ENCODE measurements at regions not wholly inside any gene's neighbourhood (a gene's known extent, or its start where the extent isn't known, plus 50 kb on each side); places are given as distances from the start of the nearest gene placed in this dataset.

DNA sequence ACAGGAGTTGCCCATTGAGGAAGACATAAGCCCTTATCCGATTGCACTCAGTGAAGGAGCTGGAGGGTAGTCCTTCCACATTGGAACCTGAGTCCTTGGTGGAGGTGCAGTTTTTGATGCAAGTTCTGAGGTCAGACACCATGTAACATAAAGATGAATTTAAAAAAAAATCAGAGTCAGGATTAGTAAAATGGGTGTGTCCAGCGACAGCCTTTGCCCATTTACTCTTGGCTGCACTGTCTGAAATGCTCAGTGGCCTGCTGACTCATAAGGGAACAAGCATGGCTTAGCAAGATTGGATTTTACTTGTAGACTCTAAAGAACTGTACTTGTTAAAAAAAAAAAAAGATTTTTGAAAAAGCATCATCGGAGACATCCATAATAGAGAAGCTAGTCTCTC, 241.1 kb upstream of the TOPAZ1 start:
- no peak for ATAC-seq
- TF ChIP-seq, protein P1, sequence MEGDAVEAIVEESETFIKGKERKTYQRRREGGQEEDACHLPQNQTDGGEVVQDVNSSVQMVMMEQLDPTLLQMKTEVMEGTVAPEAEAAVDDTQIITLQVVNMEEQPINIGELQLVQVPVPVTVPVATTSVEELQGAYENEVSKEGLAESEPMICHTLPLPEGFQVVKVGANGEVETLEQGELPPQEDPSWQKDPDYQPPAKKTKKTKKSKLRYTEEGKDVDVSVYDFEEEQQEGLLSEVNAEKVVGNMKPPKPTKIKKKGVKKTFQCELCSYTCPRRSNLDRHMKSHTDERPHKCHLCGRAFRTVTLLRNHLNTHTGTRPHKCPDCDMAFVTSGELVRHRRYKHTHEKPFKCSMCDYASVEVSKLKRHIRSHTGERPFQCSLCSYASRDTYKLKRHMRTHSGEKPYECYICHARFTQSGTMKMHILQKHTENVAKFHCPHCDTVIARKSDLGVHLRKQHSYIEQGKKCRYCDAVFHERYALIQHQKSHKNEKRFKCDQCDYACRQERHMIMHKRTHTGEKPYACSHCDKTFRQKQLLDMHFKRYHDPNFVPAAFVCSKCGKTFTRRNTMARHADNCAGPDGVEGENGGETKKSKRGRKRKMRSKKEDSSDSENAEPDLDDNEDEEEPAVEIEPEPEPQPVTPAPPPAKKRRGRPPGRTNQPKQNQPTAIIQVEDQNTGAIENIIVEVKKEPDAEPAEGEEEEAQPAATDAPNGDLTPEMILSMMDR (IDR thresholded peaks at IDR 0.05), result no peak
- TF ChIP-seq TCF7L2 (IDR thresholded peaks at IDR 0.05; ENCODE audit: low read depth, low read length) (no peak), SIN3A (IDR thresholded peaks at IDR 0.05; ENCODE audit: borderline replicate concordance, insufficient read depth, low read depth, low read length) (no peak), POLR2AphosphoS5 (IDR thresholded peaks at IDR 0.05; ENCODE audit: low read depth, low read length) (no peak)
- TF ChIP-seq, protein P2, sequence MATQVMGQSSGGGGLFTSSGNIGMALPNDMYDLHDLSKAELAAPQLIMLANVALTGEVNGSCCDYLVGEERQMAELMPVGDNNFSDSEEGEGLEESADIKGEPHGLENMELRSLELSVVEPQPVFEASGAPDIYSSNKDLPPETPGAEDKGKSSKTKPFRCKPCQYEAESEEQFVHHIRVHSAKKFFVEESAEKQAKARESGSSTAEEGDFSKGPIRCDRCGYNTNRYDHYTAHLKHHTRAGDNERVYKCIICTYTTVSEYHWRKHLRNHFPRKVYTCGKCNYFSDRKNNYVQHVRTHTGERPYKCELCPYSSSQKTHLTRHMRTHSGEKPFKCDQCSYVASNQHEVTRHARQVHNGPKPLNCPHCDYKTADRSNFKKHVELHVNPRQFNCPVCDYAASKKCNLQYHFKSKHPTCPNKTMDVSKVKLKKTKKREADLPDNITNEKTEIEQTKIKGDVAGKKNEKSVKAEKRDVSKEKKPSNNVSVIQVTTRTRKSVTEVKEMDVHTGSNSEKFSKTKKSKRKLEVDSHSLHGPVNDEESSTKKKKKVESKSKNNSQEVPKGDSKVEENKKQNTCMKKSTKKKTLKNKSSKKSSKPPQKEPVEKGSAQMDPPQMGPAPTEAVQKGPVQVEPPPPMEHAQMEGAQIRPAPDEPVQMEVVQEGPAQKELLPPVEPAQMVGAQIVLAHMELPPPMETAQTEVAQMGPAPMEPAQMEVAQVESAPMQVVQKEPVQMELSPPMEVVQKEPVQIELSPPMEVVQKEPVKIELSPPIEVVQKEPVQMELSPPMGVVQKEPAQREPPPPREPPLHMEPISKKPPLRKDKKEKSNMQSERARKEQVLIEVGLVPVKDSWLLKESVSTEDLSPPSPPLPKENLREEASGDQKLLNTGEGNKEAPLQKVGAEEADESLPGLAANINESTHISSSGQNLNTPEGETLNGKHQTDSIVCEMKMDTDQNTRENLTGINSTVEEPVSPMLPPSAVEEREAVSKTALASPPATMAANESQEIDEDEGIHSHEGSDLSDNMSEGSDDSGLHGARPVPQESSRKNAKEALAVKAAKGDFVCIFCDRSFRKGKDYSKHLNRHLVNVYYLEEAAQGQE (IDR thresholded peaks at IDR 0.05; ENCODE audit: insufficient read depth in 1 of 2, low read depth in 2 of 2, low read length in 1 of 2), result no peak
- ChIA-PET POLR2A (no interaction called here), CTCF (no interaction called here)
- peaks cover 7% of the 10 kb centered on the region for H3K4me1 ChIP-seq (ENCODE audit: control insufficient read depth, insufficient read depth, low read length)
- no peak for DNase-seq (ENCODE audit: low read depth, low spot score)
- H3K36me3 ChIP-seq (ENCODE audit: control insufficient read depth, insufficient read depth, low read length), result no peaks in the 10 kb centered on the region
- no TSS peak for BruUV-seq (replicated peaks)
- peaks cover 32% of the 10 kb centered on the region for H3K27me3 ChIP-seq (ENCODE audit: control insufficient read depth, insufficient read depth, low read length)
- in situ Hi-C loops (cut with HindIII; ENCODE audit: low pct_unique_long_range_greater_than_20kb, low sequenced_read_pairs), result no loop called here
- H3K9me3 ChIP-seq (ENCODE audit: control insufficient read depth, insufficient read depth, low read depth, low read length), result no peaks in the 10 kb centered on the region
- H3K27ac ChIP-seq (ENCODE audit: low read length), result no peak overlapping the region
- intact Hi-C loops (cut with micrococcal nuclease; ENCODE audit: unreplicated experiment), result no loop called here
- no peak overlapping the region for H3K4me3 ChIP-seq (ENCODE audit: low read depth in 2 of 2, low read length in 2 of 2)

DNA sequence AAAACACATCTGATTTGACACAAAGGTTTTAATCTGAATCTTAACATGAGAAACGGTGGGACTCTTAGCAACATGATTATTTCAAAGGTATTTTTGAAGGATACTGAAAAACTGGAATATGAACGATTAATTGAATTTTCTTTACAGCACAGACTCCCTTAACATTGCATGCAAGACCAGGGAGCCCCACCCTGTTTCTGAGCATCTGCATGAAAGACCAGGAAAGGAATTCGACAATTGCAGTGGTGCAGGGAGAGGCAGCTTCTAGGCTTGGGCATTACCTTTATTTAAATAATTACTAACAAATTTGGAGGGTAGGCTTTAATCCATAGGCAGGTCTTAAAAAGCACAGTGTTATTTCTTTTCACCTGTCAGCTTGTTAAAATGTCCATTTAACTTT, 240.6 kb upstream of the TOPAZ1 start:
- ChIA-PET POLR2A (no interaction called here), CTCF (no interaction called here)
- no peaks in the 10 kb centered on the region for H3K36me3 ChIP-seq (ENCODE audit: control insufficient read depth, insufficient read depth, low read length)
- peaks cover 7% of the 10 kb centered on the region for H3K4me1 ChIP-seq (ENCODE audit: control insufficient read depth, insufficient read depth, low read length)
- no peak overlapping the region for H3K4me3 ChIP-seq (ENCODE audit: low read depth in 2 of 2, low read length in 2 of 2)
- H3K9me3 ChIP-seq (ENCODE audit: control insufficient read depth, insufficient read depth, low read depth, low read length), result no peaks in the 10 kb centered on the region
- in situ Hi-C loops (cut with HindIII; ENCODE audit: low pct_unique_long_range_greater_than_20kb, low sequenced_read_pairs) (no loop called here), intact Hi-C loops (cut with micrococcal nuclease; ENCODE audit: unreplicated experiment) (no loop called here)
- BruUV-seq (replicated peaks), result no TSS peak
- no peak for TF ChIP-seq TCF7L2 (IDR thresholded peaks at IDR 0.05; ENCODE audit: low read depth, low read length)
- TF ChIP-seq POLR2AphosphoS5 (IDR thresholded peaks at IDR 0.05; ENCODE audit: low read depth, low read length), result no peak
- TF ChIP-seq, protein P1 (IDR thresholded peaks at IDR 0.05), result no peak
- no peak for TF ChIP-seq SIN3A (IDR thresholded peaks at IDR 0.05; ENCODE audit: borderline replicate concordance, insufficient read depth, low read depth, low read length)
- TF ChIP-seq, protein P2 (IDR thresholded peaks at IDR 0.05; ENCODE audit: insufficient read depth in 1 of 2, low read depth in 2 of 2, low read length in 1 of 2), result no peak
- DNase-seq (ENCODE audit: low read depth, low spot score) (no peak), ATAC-seq (no peak)
- H3K27ac ChIP-seq (ENCODE audit: low read length), result no peak overlapping the region
- H3K27me3 ChIP-seq (ENCODE audit: control insufficient read depth, insufficient read depth, low read length), result peaks cover 30% of the 10 kb centered on the region

All from Panc1 (cell line).